ENCODE measurements at regions not wholly inside any gene's neighbourhood (a gene's known extent, or its start where the extent isn't known, plus 50 kb on each side); places are given as distances from the start of the nearest gene placed in this dataset.

DNA sequence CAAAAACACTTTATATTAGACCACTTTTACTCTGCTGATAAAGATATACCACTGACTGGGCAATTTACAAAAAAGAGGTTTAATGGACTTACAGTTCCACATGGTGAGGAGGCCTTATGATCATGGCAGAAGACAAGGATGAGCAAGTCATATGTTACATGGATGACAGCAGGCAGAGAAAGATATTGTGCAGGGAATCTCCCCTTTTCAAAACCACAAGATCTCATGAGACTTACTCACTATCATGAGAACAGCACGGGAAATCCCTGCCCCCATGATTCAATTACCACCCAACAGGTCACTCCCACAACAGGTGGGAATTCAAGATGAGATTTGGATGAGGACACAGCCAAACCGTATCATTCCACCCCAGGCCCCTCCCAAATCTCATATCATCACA is 1383.8 kb upstream of the MAP3K7 start:
- Histone ChIP-seq H3K4me3 (no peak overlapping the region), H3K36me3 (no peaks in the 10 kb centered on the region), H3K27me3 (no peaks in the 10 kb centered on the region), H3K4me1 (no peaks in the 10 kb centered on the region), H3K27ac (no peak overlapping the region), H3K9me3 (no peaks in the 10 kb centered on the region)
- intact Hi-C loops (cut with DNase I): no loop called here
- DNase-seq (ENCODE audit: extremely low spot score in 2 of 2): no peak
- TF ChIP-seq POLR2A (IDR thresholded peaks at IDR 0.05): no peak
- TF ChIP-seq POLR2AphosphoS5 (IDR thresholded peaks at IDR 0.05; ENCODE audit: insufficient read depth in 1 of 2, low read depth in 1 of 2): no peak
- TF ChIP-seq CTCF (IDR thresholded peaks at IDR 0.05): no peak

GRCh38 chr6:91965872-91966271 is 1379.0 kb upstream of the MAP3K7 start:
- Histone ChIP-seq H3K27ac (no peak overlapping the region), H3K9me3 (no peaks in the 10 kb centered on the region), H3K27me3 (no peaks in the 10 kb centered on the region), H3K4me3 (no peak overlapping the region), H3K4me1 (no peaks in the 10 kb centered on the region), H3K36me3 (no peaks in the 10 kb centered on the region)
- intact Hi-C loops (cut with DNase I): no loop called here
- no peak for DNase-seq (ENCODE audit: extremely low spot score in 2 of 2)
- no peak for TF ChIP-seq POLR2A (IDR thresholded peaks at IDR 0.05)
- no peak for TF ChIP-seq CTCF (IDR thresholded peaks at IDR 0.05)
- no peak for TF ChIP-seq POLR2AphosphoS5 (IDR thresholded peaks at IDR 0.05; ENCODE audit: insufficient read depth in 1 of 2, low read depth in 1 of 2)

GRCh38 chr6:91961671-91962070 is 1374.8 kb upstream of the MAP3K7 start:
- H3K27me3 ChIP-seq: no peaks in the 10 kb centered on the region
- DNase-seq (ENCODE audit: extremely low spot score in 2 of 2): no peak
- no peaks in the 10 kb centered on the region for H3K36me3 ChIP-seq
- H3K4me3 ChIP-seq: no peak overlapping the region
- no peak for TF ChIP-seq POLR2A (IDR thresholded peaks at IDR 0.05)
- TF ChIP-seq POLR2AphosphoS5 (IDR thresholded peaks at IDR 0.05; ENCODE audit: insufficient read depth in 1 of 2, low read depth in 1 of 2): no peak
- intact Hi-C loops (cut with DNase I): no loop called here
- no peaks in the 10 kb centered on the region for H3K9me3 ChIP-seq
- H3K4me1 ChIP-seq: no peaks in the 10 kb centered on the region
- no peak overlapping the region for H3K27ac ChIP-seq

- TF ChIP-seq POLR2A (IDR thresholded peaks at IDR 0.05): no peak
- no peak for TF ChIP-seq CTCF (IDR thresholded peaks at IDR 0.05)
- no peak for TF ChIP-seq POLR2AphosphoS5 (IDR thresholded peaks at IDR 0.05; ENCODE audit: insufficient read depth in 1 of 2, low read depth in 1 of 2)
- Histone ChIP-seq H3K27me3 (no peaks in the 10 kb centered on the region), H3K4me3 (no peak overlapping the region), H3K36me3 (no peaks in the 10 kb centered on the region), H3K9me3 (no peaks in the 10 kb centered on the region), H3K4me1 (no peaks in the 10 kb centered on the region), H3K27ac (no peak overlapping the region)
- no peak for DNase-seq (ENCODE audit: extremely low spot score in 2 of 2)
- intact Hi-C loops (cut with DNase I): no loop called here
Measured at GRCh38 chr6:91961236-91961635, 1374.4 kb upstream of the MAP3K7 start.

DNA sequence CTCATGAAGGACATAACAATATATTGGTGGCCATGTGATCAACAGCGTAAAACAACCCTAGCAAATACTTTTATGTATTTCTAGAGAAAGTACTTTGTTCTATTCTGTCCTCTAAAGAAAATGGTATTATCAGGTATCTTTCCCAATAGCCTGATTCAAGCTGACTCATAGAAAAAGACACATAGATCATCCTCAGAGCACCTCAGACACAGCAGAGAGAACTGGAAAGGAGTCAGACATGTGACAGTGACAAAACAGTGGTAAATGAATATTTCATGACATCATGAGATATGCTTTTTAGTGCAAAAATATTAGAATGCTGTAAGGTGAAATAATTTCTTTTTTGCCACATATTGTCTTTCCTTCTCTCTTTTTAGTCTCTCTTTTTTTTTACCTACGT is 1355.0 kb upstream of the MAP3K7 start:
- no peaks in the 10 kb centered on the region for H3K4me1 ChIP-seq
- H3K9me3 ChIP-seq: no peaks in the 10 kb centered on the region
- no peak for DNase-seq (ENCODE audit: extremely low spot score in 2 of 2)
- H3K27ac ChIP-seq: no peak overlapping the region
- H3K36me3 ChIP-seq: no peaks in the 10 kb centered on the region
- TF ChIP-seq POLR2AphosphoS5 (IDR thresholded peaks at IDR 0.05; ENCODE audit: insufficient read depth in 1 of 2, low read depth in 1 of 2): no peak
- TF ChIP-seq POLR2A (IDR thresholded peaks at IDR 0.05): no peak
- no peak for TF ChIP-seq CTCF (IDR thresholded peaks at IDR 0.05)
- H3K27me3 ChIP-seq: no peaks in the 10 kb centered on the region
- intact Hi-C loops (cut with DNase I): no loop called here
- H3K4me3 ChIP-seq: no peak overlapping the region

DNA sequence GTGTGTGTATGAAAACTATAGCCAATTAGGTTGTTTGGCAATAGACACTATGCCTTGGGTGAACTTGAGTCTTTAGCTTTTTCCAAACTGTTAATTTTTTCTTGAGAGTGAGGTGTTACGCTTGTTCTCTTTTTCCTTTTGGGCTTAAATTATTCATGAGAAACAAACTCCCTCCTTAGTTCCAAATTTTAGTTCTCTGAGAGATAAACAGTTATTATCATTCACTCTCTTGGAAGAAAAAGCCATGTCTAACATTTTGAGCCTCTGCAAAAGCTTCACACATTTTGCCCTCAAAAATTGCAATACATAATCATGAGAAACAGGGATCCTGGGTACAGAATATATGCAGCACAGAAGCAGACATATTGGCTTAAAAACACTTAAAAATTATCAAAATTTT is 1353.9 kb upstream of the MAP3K7 start:
- Histone ChIP-seq H3K27ac (no peak overlapping the region), H3K4me3 (no peak overlapping the region), H3K27me3 (no peaks in the 10 kb centered on the region), H3K9me3 (no peaks in the 10 kb centered on the region), H3K4me1 (no peaks in the 10 kb centered on the region), H3K36me3 (no peaks in the 10 kb centered on the region)
- DNase-seq (ENCODE audit: extremely low spot score in 2 of 2): no peak
- intact Hi-C loops (cut with DNase I): no loop called here
- TF ChIP-seq POLR2AphosphoS5 (IDR thresholded peaks at IDR 0.05; ENCODE audit: insufficient read depth in 1 of 2, low read depth in 1 of 2) (no peak), POLR2A (IDR thresholded peaks at IDR 0.05) (no peak), CTCF (IDR thresholded peaks at IDR 0.05) (no peak)
